ENCODE measurements at regions not wholly inside any gene's neighbourhood (a gene's known extent, or its start where the extent isn't known, plus 50 kb on each side); places are given as distances from the start of the nearest gene placed in this dataset.

GRCh38 chr1:118371612-118372011 lies 186.6 kb upstream of the SPAG17 start:
- Histone ChIP-seq H3K4me2 (ENCODE audit: low read depth, low read length, poor library complexity, severe bottlenecking) (no peak overlapping the region), H3K27ac (ENCODE audit: low read length) (no peak overlapping the region), H3K9me3 (ENCODE audit: low read length) (no peaks in the 10 kb centered on the region; the same call in 1 of the 2 replicates), H3K27me3 (ENCODE audit: low read length) (no peaks in the 10 kb centered on the region), H3K4me3 (ENCODE audit: low read length) (no peak overlapping the region), H2AFZ (ENCODE audit: low read length) (no peak overlapping the region), H3K79me2 (ENCODE audit: low read length) (no peaks in the 10 kb centered on the region), H4K20me1 (ENCODE audit: insufficient read depth, low read depth, low read length) (no peaks in the 10 kb centered on the region), H3K36me3 (ENCODE audit: insufficient read depth, low read length) (no peaks in the 10 kb centered on the region), H3K9me2 (replicated peaks; ENCODE audit: insufficient read depth, low read length) (no peaks in the 10 kb centered on the region), H3K4me1 (ENCODE audit: low read length) (no peaks in the 10 kb centered on the region), H3K9ac (ENCODE audit: low read length) (no peak overlapping the region)
- DNase-seq, result no peak

GRCh38 chr1:118370861-118371260 lies 185.8 kb upstream of the SPAG17 start:
- no peaks in the 10 kb centered on the region; the same call in 1 of the 2 replicates for H3K9me3 ChIP-seq (ENCODE audit: low read length)
- no peaks in the 10 kb centered on the region for H3K27me3 ChIP-seq (ENCODE audit: low read length)
- H3K9ac ChIP-seq (ENCODE audit: low read length), result no peak overlapping the region
- no peaks in the 10 kb centered on the region for H4K20me1 ChIP-seq (ENCODE audit: insufficient read depth, low read depth, low read length)
- no peak for DNase-seq
- no peak overlapping the region for H3K4me3 ChIP-seq (ENCODE audit: low read length)
- no peaks in the 10 kb centered on the region for H3K9me2 ChIP-seq (replicated peaks; ENCODE audit: insufficient read depth, low read length)
- H3K4me2 ChIP-seq (ENCODE audit: low read depth, low read length, poor library complexity, severe bottlenecking), result no peak overlapping the region
- H3K36me3 ChIP-seq (ENCODE audit: insufficient read depth, low read length), result no peaks in the 10 kb centered on the region
- no peak overlapping the region for H2AFZ ChIP-seq (ENCODE audit: low read length)
- no peaks in the 10 kb centered on the region for H3K79me2 ChIP-seq (ENCODE audit: low read length)
- no peaks in the 10 kb centered on the region for H3K4me1 ChIP-seq (ENCODE audit: low read length)
- H3K27ac ChIP-seq (ENCODE audit: low read length), result no peak overlapping the region

DNA sequence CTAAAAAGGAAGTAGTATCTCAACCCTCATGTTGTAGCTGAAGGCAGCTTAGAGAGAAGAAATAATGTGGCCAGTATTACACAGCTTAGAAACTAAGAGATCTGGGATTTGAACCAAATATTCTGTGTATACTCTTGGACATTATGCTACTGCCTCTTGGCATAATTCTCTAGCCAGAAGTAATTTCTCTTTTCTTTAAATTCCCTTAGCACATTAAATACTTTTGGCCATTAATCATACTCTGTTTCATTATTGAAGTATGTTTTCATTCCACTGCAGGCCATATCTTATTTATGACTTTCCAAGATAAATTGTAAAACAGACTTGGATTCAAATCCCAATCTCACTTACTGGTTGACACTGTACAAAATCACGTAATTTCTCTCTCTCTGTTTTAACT lies 181.3 kb upstream of the SPAG17 start:
- H4K20me1 ChIP-seq (ENCODE audit: insufficient read depth, low read depth, low read length), result no peaks in the 10 kb centered on the region
- DNase-seq, result no peak

DNA sequence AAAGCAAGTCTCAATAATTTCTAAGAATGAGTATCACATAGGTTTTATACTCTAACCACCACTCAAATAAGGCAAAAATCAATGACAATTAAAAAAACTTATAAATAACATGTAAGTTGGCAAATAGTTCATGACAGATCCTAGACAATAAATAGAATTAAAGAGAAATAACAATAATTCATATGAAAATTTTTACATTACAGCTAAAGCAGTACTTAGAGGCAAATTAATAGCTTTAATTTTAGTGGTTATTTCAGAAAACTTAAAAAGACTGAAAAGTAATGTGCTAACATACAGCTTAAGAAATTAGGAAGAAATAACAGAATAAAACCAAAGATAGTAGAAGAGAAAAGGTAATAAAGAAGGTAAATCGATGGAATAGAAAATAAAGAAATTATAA lies 179.9 kb upstream of the SPAG17 start:
- no peaks in the 10 kb centered on the region for H3K4me1 ChIP-seq (ENCODE audit: low read length)
- H3K27me3 ChIP-seq (ENCODE audit: low read length), result no peaks in the 10 kb centered on the region
- H3K9me3 ChIP-seq (ENCODE audit: low read length), result peaks cover 11% of the 10 kb centered on the region; the same call in 1 of the 2 replicates
- no peaks in the 10 kb centered on the region for H4K20me1 ChIP-seq (ENCODE audit: insufficient read depth, low read depth, low read length)
- no peak overlapping the region for H3K4me3 ChIP-seq (ENCODE audit: low read length)
- H3K9ac ChIP-seq (ENCODE audit: low read length), result no peak overlapping the region
- no peaks in the 10 kb centered on the region for H3K36me3 ChIP-seq (ENCODE audit: insufficient read depth, low read length)
- H3K79me2 ChIP-seq (ENCODE audit: low read length), result no peaks in the 10 kb centered on the region
- H2AFZ ChIP-seq (ENCODE audit: low read length), result no peak overlapping the region
- no peak overlapping the region for H3K4me2 ChIP-seq (ENCODE audit: low read depth, low read length, poor library complexity, severe bottlenecking)
- no peak overlapping the region for H3K27ac ChIP-seq (ENCODE audit: low read length)
- no peaks in the 10 kb centered on the region for H3K9me2 ChIP-seq (replicated peaks; ENCODE audit: insufficient read depth, low read length)
- no peak for DNase-seq

More for the DNA sequence above, 181.3 kb upstream of the SPAG17 start:
- Histone ChIP-seq H3K4me2 (ENCODE audit: low read depth, low read length, poor library complexity, severe bottlenecking) (no peak overlapping the region), H3K9me3 (ENCODE audit: low read length) (peaks cover 11% of the 10 kb centered on the region; the same call in 1 of the 2 replicates), H3K4me1 (ENCODE audit: low read length) (no peaks in the 10 kb centered on the region), H3K4me3 (ENCODE audit: low read length) (no peak overlapping the region), H3K36me3 (ENCODE audit: insufficient read depth, low read length) (no peaks in the 10 kb centered on the region), H3K9me2 (replicated peaks; ENCODE audit: insufficient read depth, low read length) (no peaks in the 10 kb centered on the region), H3K9ac (ENCODE audit: low read length) (no peak overlapping the region), H2AFZ (ENCODE audit: low read length) (no peak overlapping the region), H3K27ac (ENCODE audit: low read length) (no peak overlapping the region), H3K79me2 (ENCODE audit: low read length) (no peaks in the 10 kb centered on the region), H3K27me3 (ENCODE audit: low read length) (no peaks in the 10 kb centered on the region)

GRCh38 chr1:118363396-118363795 lies 178.4 kb upstream of the SPAG17 start:
- no peak overlapping the region for H3K4me2 ChIP-seq (ENCODE audit: low read depth, low read length, poor library complexity, severe bottlenecking)
- no peaks in the 10 kb centered on the region for H3K36me3 ChIP-seq (ENCODE audit: insufficient read depth, low read length)
- no peaks in the 10 kb centered on the region for H3K79me2 ChIP-seq (ENCODE audit: low read length)
- no peak for DNase-seq
- H3K9me2 ChIP-seq (replicated peaks; ENCODE audit: insufficient read depth, low read length), result no peaks in the 10 kb centered on the region
- H3K27me3 ChIP-seq (ENCODE audit: low read length), result no peaks in the 10 kb centered on the region
- H3K9ac ChIP-seq (ENCODE audit: low read length), result no peak overlapping the region
- no peak overlapping the region for H2AFZ ChIP-seq (ENCODE audit: low read length)
- H4K20me1 ChIP-seq (ENCODE audit: insufficient read depth, low read depth, low read length), result no peaks in the 10 kb centered on the region
- H3K4me1 ChIP-seq (ENCODE audit: low read length), result no peaks in the 10 kb centered on the region
- H3K9me3 ChIP-seq (ENCODE audit: low read length), result peaks cover 11% of the 10 kb centered on the region; the same call in 1 of the 2 replicates
- no peak overlapping the region for H3K4me3 ChIP-seq (ENCODE audit: low read length)
- no peak overlapping the region for H3K27ac ChIP-seq (ENCODE audit: low read length)

GRCh38 chr1:118360817-118361216 lies 175.8 kb upstream of the SPAG17 start:
- DNase-seq, result no peak
- H3K27ac ChIP-seq (ENCODE audit: low read length), result no peak overlapping the region
- H4K20me1 ChIP-seq (ENCODE audit: insufficient read depth, low read depth, low read length), result no peaks in the 10 kb centered on the region
- H3K79me2 ChIP-seq (ENCODE audit: low read length), result no peaks in the 10 kb centered on the region
- H3K4me2 ChIP-seq (ENCODE audit: low read depth, low read length, poor library complexity, severe bottlenecking), result no peak overlapping the region
- H2AFZ ChIP-seq (ENCODE audit: low read length), result no peak overlapping the region
- no peaks in the 10 kb centered on the region for H3K27me3 ChIP-seq (ENCODE audit: low read length)
- no peaks in the 10 kb centered on the region for H3K4me1 ChIP-seq (ENCODE audit: low read length)
- no peaks in the 10 kb centered on the region for H3K9me2 ChIP-seq (replicated peaks; ENCODE audit: insufficient read depth, low read length)
- peaks cover 14% of the 10 kb centered on the region; the same call in 1 of the 2 replicates for H3K9me3 ChIP-seq (ENCODE audit: low read length)
- H3K4me3 ChIP-seq (ENCODE audit: low read length), result no peak overlapping the region
- H3K9ac ChIP-seq (ENCODE audit: low read length), result no peak overlapping the region
- H3K36me3 ChIP-seq (ENCODE audit: insufficient read depth, low read length), result no peaks in the 10 kb centered on the region

DNA sequence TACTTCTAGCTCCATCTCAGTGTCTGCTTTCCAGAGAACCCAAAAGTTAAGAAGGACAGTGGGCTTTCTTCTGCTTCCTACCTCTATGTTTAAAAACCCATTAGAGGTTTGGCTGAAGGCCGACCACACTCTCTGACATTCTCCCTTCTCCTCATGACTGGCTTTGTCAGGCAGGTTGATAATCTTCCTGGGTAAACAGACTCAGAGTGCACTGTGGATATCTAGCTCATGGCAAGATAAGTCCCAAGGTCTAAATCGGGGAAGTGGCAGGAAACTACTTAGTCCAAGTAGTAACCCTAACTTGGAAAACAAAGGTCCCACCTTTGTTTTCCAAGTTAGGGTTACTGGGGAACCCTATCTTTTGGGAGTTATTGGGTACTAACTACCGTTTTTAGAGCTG lies 161.9 kb upstream of the SPAG17 start:
- Histone ChIP-seq H3K9me2 (replicated peaks; ENCODE audit: insufficient read depth, low read length) (no peaks in the 10 kb centered on the region), H3K27me3 (ENCODE audit: low read length) (no peaks in the 10 kb centered on the region), H4K20me1 (ENCODE audit: insufficient read depth, low read depth, low read length) (no peaks in the 10 kb centered on the region), H3K4me2 (ENCODE audit: low read depth, low read length, poor library complexity, severe bottlenecking) (no peak overlapping the region), H3K4me1 (ENCODE audit: low read length) (no peaks in the 10 kb centered on the region), H3K4me3 (ENCODE audit: low read length) (no peak overlapping the region), H2AFZ (ENCODE audit: low read length) (no peak overlapping the region), H3K27ac (ENCODE audit: low read length) (no peak overlapping the region), H3K79me2 (ENCODE audit: low read length) (no peaks in the 10 kb centered on the region), H3K9ac (ENCODE audit: low read length) (no peak overlapping the region), H3K9me3 (ENCODE audit: low read length) (no peaks in the 10 kb centered on the region), H3K36me3 (ENCODE audit: insufficient read depth, low read length) (no peaks in the 10 kb centered on the region)
- DNase-seq, result no peak

DNA sequence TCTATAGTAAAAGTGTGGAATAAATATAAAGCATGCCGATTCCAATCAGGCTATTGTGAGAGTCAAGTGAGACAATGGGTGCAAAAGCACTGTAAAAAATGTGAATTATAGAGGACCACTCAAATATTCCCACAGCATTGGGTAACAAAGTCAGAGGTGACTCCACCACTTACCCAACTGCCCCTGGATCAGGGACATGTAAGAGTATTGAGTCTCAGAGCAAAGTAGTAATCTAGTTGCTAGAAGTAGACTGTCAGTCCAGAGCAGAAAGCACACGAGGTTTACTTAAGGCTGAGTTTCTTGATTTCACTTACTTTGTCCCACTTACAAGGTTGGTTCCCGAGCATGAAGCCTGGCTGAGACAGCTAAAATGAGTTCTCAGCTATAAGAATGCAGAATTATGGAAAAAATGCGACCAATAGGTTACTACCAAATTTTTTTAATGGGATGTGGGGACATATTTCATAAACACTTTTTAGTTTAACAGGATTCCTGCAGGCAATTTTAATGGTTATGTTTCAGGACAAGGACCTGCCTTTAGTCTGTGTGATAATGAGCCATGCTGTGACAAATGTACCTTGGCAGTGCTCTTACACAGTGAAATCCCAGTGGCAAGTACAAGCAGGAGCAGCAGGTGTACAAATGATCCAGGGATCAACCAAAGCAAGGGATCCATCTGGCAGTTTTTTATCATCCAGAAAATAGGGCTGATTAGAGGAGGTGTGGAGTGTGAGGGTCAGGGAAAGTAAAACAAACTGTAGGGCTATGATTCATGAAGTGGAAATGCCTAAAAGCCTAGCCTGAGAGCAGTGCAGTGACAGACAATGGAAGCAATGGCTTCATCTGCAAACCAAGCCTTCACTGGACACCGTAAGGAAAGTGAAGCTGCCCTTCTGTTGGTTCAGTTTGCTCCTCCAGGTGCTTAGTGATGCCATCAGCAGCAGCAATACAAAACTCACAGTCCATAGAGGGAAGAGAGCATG lies 156.2 kb upstream of the SPAG17 start:
- H3K27ac ChIP-seq (ENCODE audit: low read length), result no peak overlapping the region

More for the DNA sequence above, 156.2 kb upstream of the SPAG17 start:
- no peak overlapping the region for H3K4me3 ChIP-seq (ENCODE audit: low read length)
- H3K9me2 ChIP-seq (replicated peaks; ENCODE audit: insufficient read depth, low read length), result no peaks in the 10 kb centered on the region
- no peaks in the 10 kb centered on the region for H3K9me3 ChIP-seq (ENCODE audit: low read length)
- no peak overlapping the region for H3K9ac ChIP-seq (ENCODE audit: low read length)
- H3K4me1 ChIP-seq (ENCODE audit: low read length), result no peaks in the 10 kb centered on the region
- no peak overlapping the region for H3K4me2 ChIP-seq (ENCODE audit: low read depth, low read length, poor library complexity, severe bottlenecking)
- H3K27me3 ChIP-seq (ENCODE audit: low read length), result no peaks in the 10 kb centered on the region
- no peaks in the 10 kb centered on the region for H3K36me3 ChIP-seq (ENCODE audit: insufficient read depth, low read length)
- H3K79me2 ChIP-seq (ENCODE audit: low read length), result no peaks in the 10 kb centered on the region
- DNase-seq, result no peak
- no peak overlapping the region for H2AFZ ChIP-seq (ENCODE audit: low read length)
- H4K20me1 ChIP-seq (ENCODE audit: insufficient read depth, low read depth, low read length), result no peaks in the 10 kb centered on the region

All from Karpas-422 (cell line).